GM23248 (cell line): ENCODE measurements at regions not wholly inside any gene's neighbourhood (a gene's known extent, or its start where the extent isn't known, plus 50 kb on each side); places are given as distances from the start of the nearest gene placed in this dataset.

ENCODE experiments used
- DNase-seq: peaks from one replicate; pipeline ENCODE4 v3.0.0-alpha.2; 2015
- H2AFZ ChIP-seq: fragments of 200-600 bp; sonication (generic); 2 replicates; pipeline ENCODE4 v1.6.1; 2016; ENCODE audit warnings: antibody characterized with exemption
- H3F3A ChIP-seq: fragments of 200-600 bp; sonication (generic); 2 replicates; pipeline ENCODE4 v1.6.1; 2016; ENCODE audit warnings: mild to moderate bottlenecking, antibody characterized with exemption, mixed run types; ENCODE audit not compliant: insufficient read depth
- H3K27ac ChIP-seq: fragments of 200-600 bp; sonication (generic); 2 replicates; pipeline ENCODE4 v1.5.1; 2016; ENCODE audit warnings: mild to moderate bottlenecking
- H3K27me3 ChIP-seq: fragments of 200-600 bp; sonication (generic); replicated peaks from 2 replicates; pipeline ENCODE4 v1.6.1; 2016; ENCODE audit warnings: mild to moderate bottlenecking; ENCODE audit not compliant: insufficient read depth
- H3K36me3 ChIP-seq: fragments of 200-600 bp; sonication (generic); 2 replicates; pipeline ENCODE4 v1.6.1; 2016; ENCODE audit warnings: low read depth, mild to moderate bottlenecking
- H3K4me1 ChIP-seq: fragments of 200-600 bp; sonication (generic); 2 replicates; pipeline ENCODE4 v1.6.1; 2016; ENCODE audit warnings: mild to moderate bottlenecking; ENCODE audit not compliant: insufficient read depth
- H3K4me2 ChIP-seq: fragments of 200-600 bp; sonication (generic); one replicate; pipeline ENCODE4 v1.6.1; 2016; ENCODE audit warnings: mild to moderate bottlenecking; ENCODE audit not compliant: unreplicated experiment
- H3K4me3 ChIP-seq: fragments of 200-600 bp; sonication (generic); 2 replicates; pipeline ENCODE4 v1.5.1; 2016; ENCODE audit warnings: mild to moderate bottlenecking
- H3K79me2 ChIP-seq: fragments of 200-600 bp; sonication (generic); 2 replicates; pipeline ENCODE4 v1.6.1; 2016; ENCODE audit warnings: mild to moderate bottlenecking; ENCODE audit not compliant: insufficient read depth
- H3K9ac ChIP-seq: fragments of 200-600 bp; sonication (generic); 2 replicates; pipeline ENCODE4 v1.6.1; 2016; ENCODE audit warnings: mild to moderate bottlenecking
- H3K9me2 ChIP-seq: fragments of 200-600 bp; sonication (generic); 2 replicates; pipeline ENCODE4 v1.6.1; 2016; ENCODE audit warnings: mixed run types, mild to moderate bottlenecking, moderate library complexity; ENCODE audit not compliant: insufficient read depth
- H3K9me3 ChIP-seq: fragments of 200-600 bp; sonication (generic); one replicate; pipeline ENCODE4 v1.6.1; 2017; ENCODE audit warnings: low read depth
- H4K20me1 ChIP-seq: fragments of 200-600 bp; sonication (generic); 2 replicates; pipeline ENCODE4 v1.6.0; 2016; ENCODE audit not compliant: insufficient read depth
- EZH2 ChIP-seq: fragments of 200-600 bp; sonication (generic); IDR thresholded peaks from 2 replicates; pipeline ENCODE4 v1.6.1; 2018; ENCODE audit warnings: antibody characterized with exemption, mild to moderate bottlenecking; ENCODE audit not compliant: insufficient read depth, poor library complexity, severe bottlenecking
- EZH2phosphoT487 ChIP-seq: fragments of 200-600 bp; sonication (generic); IDR thresholded peaks from 2 replicates; pipeline ENCODE4 v1.6.1; 2018; ENCODE audit warnings: antibody characterized with exemption, moderate library complexity, mild to moderate bottlenecking, low read depth; ENCODE audit not compliant: insufficient read depth
- WGBS, 2 experiments: methylation state at CpG; one replicate each; pipeline ENCODE4 v1.1.6; 2015 to 2017; ENCODE audit warnings: low lambda C conversion rate in 2 of 2, low coverage in 1 of 2; ENCODE audit errors: missing lambda C conversion rate in 2 of 2; 5-methylcytosine and 5-hydroxymethylcytosine counted together
- in situ Hi-C: fragments of 300-500 bp; cut with MboI; formaldehyde crosslinking; loops from 2 replicates; pipeline ENCODE4 v1.15.0; 2020

GRCh38 chr9:91116711-91117110 lies 245.0 kb downstream of the AUH start:
- H3K79me2 ChIP-seq = no peaks in the 10 kb centered on the region
- H3K27me3 ChIP-seq = no peaks in the 10 kb centered on the region
- no peaks in the 10 kb centered on the region for H3K9me2 ChIP-seq
- 94 to 98% methylated on average over 5 of the region's 5 CpGs for WGBS, 2 experiments
- no peak overlapping the region for H2AFZ ChIP-seq
- peaks cover 27% of the 10 kb centered on the region for H3K4me1 ChIP-seq
- peaks cover 21% of the 10 kb centered on the region for H3F3A ChIP-seq
- H3K36me3 ChIP-seq = no peaks in the 10 kb centered on the region
- no peak for DNase-seq
- TF ChIP-seq EZH2 (no peak), EZH2phosphoT487 (no peak)
- H3K9me3 ChIP-seq = no peaks in the 10 kb centered on the region
- no peak overlapping the region for H3K4me2 ChIP-seq
- in situ Hi-C loops = no loop called here
- no peak overlapping the region for H3K4me3 ChIP-seq
- H4K20me1 ChIP-seq = no peaks in the 10 kb centered on the region
- no peak overlapping the region for H3K27ac ChIP-seq
- no peak overlapping the region for H3K9ac ChIP-seq

- no peaks in the 10 kb centered on the region for H3K36me3 ChIP-seq
- 91 to 95% methylated on average over 25 to 29 of the region's 29 CpGs for WGBS, 2 experiments
- no peaks in the 10 kb centered on the region for H3K9me3 ChIP-seq
- no peak overlapping the region for H3K4me2 ChIP-seq
- H3K9me2 ChIP-seq = no peaks in the 10 kb centered on the region
- H3F3A ChIP-seq = peaks cover 21% of the 10 kb centered on the region
- no peak overlapping the region for H3K9ac ChIP-seq
- in situ Hi-C loops = no loop called here
- no peaks in the 10 kb centered on the region for H3K79me2 ChIP-seq
- H4K20me1 ChIP-seq = no peaks in the 10 kb centered on the region
- peaks cover 27% of the 10 kb centered on the region for H3K4me1 ChIP-seq
- no peak overlapping the region for H2AFZ ChIP-seq
- H3K27ac ChIP-seq = no peak overlapping the region
- H3K27me3 ChIP-seq = no peaks in the 10 kb centered on the region
- no peak overlapping the region for H3K4me3 ChIP-seq
- TF ChIP-seq EZH2 (no peak), EZH2phosphoT487 (no peak)
- no peak for DNase-seq
Measured at GRCh38 chr9:91117474-91117891, 244.2 kb downstream of the AUH start.

DNA sequence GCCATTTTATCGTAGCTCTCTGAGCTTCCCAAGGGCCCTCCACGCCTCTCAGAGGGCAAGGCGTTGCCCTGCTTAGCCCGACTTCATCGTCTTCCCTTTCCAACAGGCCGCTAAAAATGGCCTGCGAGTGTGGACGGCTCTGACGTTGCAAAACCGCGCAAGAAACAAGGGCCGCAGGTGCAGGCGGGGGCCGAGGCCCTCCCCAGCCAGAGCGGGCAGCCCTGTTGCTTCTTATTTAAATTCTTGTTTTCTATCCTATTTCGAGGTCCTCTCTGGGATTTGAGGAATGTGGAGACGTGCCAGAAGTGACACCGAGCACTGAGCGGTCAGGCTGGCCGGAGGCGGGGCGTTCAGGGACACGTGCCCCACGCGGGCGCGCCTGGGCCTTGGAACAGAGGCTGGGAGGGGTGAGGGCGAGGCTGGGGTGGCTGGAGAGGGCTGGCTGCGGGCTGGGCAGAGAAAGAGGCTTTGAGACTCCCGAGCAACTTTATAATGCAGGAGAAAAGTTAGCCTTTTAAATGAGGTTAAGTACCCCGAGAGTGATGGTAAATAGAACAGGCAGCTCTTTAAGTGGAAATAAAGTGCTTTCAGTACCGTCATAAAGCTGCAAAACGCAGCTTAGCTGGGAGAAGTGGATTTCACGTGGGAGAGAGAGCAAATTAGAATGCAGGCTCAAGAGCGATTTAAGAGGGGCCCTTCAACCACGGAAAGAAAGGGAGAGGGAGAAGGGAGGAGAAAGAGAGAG lies 243.6 kb downstream of the AUH start:
- 34 to 38% methylated on average over 35 to 36 of the region's 36 CpGs for WGBS, 2 experiments
- DNase-seq = peak; percentile 62

DNA sequence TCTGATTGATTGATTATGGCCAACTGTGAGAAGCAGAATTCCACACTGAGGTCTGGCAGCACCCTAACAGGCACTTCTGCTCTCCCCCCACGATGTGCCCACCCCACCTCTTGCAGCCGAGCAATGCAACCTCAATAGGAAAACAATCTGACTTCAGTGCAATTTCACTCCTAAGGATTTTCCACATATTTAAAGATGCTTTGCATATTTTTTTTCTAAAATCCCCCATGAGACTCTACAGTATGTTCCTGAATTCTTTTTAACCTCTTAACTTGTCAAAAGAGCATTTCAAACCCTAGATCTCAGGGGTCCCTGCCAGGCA lies 243.1 kb downstream of the AUH start:
- TF ChIP-seq EZH2 = no peak
- TF ChIP-seq EZH2phosphoT487 = no peak
- in situ Hi-C loops = no loop called here
- Histone ChIP-seq H3K9ac (peak overlapping the region; percentile 63), H3K4me1 (peaks cover 27% of the 10 kb centered on the region), H3K9me2 (no peaks in the 10 kb centered on the region), H3K79me2 (no peaks in the 10 kb centered on the region), H3K36me3 (no peaks in the 10 kb centered on the region), H3K27ac (peak overlapping the region; percentile 76), H3K9me3 (no peaks in the 10 kb centered on the region), H4K20me1 (no peaks in the 10 kb centered on the region), H3K4me2 (peak overlapping the region; percentile 75), H3K4me3 (peak overlapping the region; percentile 47), H3K27me3 (no peaks in the 10 kb centered on the region), H2AFZ (peak overlapping the region; percentile 74), H3F3A (peaks cover 21% of the 10 kb centered on the region)
- 4 to 7% methylated on average over 2 of the region's 2 CpGs for WGBS, 2 experiments
- peak; percentile 8 for DNase-seq

More for the DNA sequence above, 243.6 kb downstream of the AUH start:
- Histone ChIP-seq H3K27ac (no peak overlapping the region), H3F3A (peaks cover 21% of the 10 kb centered on the region), H3K4me1 (peaks cover 27% of the 10 kb centered on the region), H4K20me1 (no peaks in the 10 kb centered on the region), H3K9ac (peak overlapping the region; percentile 63; the same call in 1 of the 2 replicates), H3K4me2 (peak overlapping the region; percentile 75), H3K27me3 (no peaks in the 10 kb centered on the region), H3K9me2 (no peaks in the 10 kb centered on the region), H3K36me3 (no peaks in the 10 kb centered on the region), H3K79me2 (no peaks in the 10 kb centered on the region), H3K4me3 (peak overlapping the region; percentile 35), H2AFZ (peak overlapping the region; percentile 74), H3K9me3 (no peaks in the 10 kb centered on the region)
- no peak for TF ChIP-seq EZH2
- no peak for TF ChIP-seq EZH2phosphoT487
- in situ Hi-C loops = no loop called here
